ENCODE measurements at regions not wholly inside any gene's neighbourhood (a gene's known extent, or its start where the extent isn't known, plus 50 kb on each side); places are given as distances from the start of the nearest gene placed in this dataset.

- TF ChIP-seq POLR2A (IDR thresholded peaks at IDR 0.05) (no peak), CTCF (IDR thresholded peaks at IDR 0.05) (no peak)
These were observed 262.8 kb upstream of the PCDH15 start for GRCh38 chr10:55063811-55064210.

Data from prostate gland (tissue), 2 donors.